LNCAP (cell line): ENCODE measurements at regions not wholly inside any gene's neighbourhood (a gene's known extent, or its start where the extent isn't known, plus 50 kb on each side); places are given as distances from the start of the nearest gene placed in this dataset.

Experiments
- CTCF ChIP-seq: fragments of 450-650 bp; IDR thresholded peaks from 2 replicates; pipeline ENCODE4 v1.5.1; 2017; ENCODE audit warnings: mild to moderate bottlenecking

- no peak for TF ChIP-seq CTCF
Measured at GRCh38 chr3:83863380-83863779, 1095.4 kb upstream of the CADM2 start.

GRCh38 chr3:83868909-83869567 is 1089.8 kb upstream of the CADM2 start:
- no peak for TF ChIP-seq CTCF

GRCh38 chr3:83873550-83873949 is 1085.2 kb upstream of the CADM2 start:
- no peak for TF ChIP-seq CTCF

GRCh38 chr3:83877910-83878309 is 1080.9 kb upstream of the CADM2 start:
- no peak for TF ChIP-seq CTCF

- TF ChIP-seq CTCF, result no peak
Measured at GRCh38 chr3:83882701-83883100, 1076.1 kb upstream of the CADM2 start.

- TF ChIP-seq CTCF, result no peak
Measured at GRCh38 chr3:83890039-83890762, 1068.6 kb upstream of the CADM2 start.

GRCh38 chr3:83890763-83891135 is 1068.0 kb upstream of the CADM2 start:
- TF ChIP-seq CTCF, result no peak
